Astrocyte (in vitro differentiated cells and primary cell): ENCODE measurements at regions not wholly inside any gene's neighbourhood (a gene's known extent, or its start where the extent isn't known, plus 50 kb on each side); places are given as distances from the start of the nearest gene placed in this dataset.

Source experiments
- DNase-seq: peaks from one replicate; pipeline ENCODE4 v3.0.0-alpha.2; 2010; ENCODE audit warnings: low read depth
- FAIRE-seq: peaks from 2 replicates; lab custom pipeline; 2011; peaks lifted over from hg19 to GRCh38; lab: Jason Lieb, UNC
- H2AFZ ChIP-seq: 2 replicates; pipeline ENCODE4 v1.6.0; 2012; ENCODE audit warnings: low read depth, low read length, inconsistent platforms
- H3K27ac ChIP-seq: 2 replicates; pipeline ENCODE4 v1.5.1; 2011; ENCODE audit warnings: low read depth, low read length, inconsistent platforms
- H3K27me3 ChIP-seq: 2 replicates; pipeline ENCODE4 v1.6.0; 2011; ENCODE audit warnings: low read length, inconsistent platforms; ENCODE audit not compliant: insufficient read depth
- H3K36me3 ChIP-seq: 2 replicates; pipeline ENCODE4 v1.5.1; 2011; ENCODE audit warnings: low read length, inconsistent platforms; ENCODE audit not compliant: insufficient read depth
- H3K4me1 ChIP-seq: 2 replicates; pipeline ENCODE4 v1.5.1; 2011; ENCODE audit warnings: low read length, inconsistent platforms; ENCODE audit not compliant: insufficient read depth
- H3K4me2 ChIP-seq: 2 replicates; pipeline ENCODE4 v1.6.0; 2012; ENCODE audit warnings: low read length, inconsistent platforms
- H3K4me3 ChIP-seq: 2 replicates; pipeline ENCODE4 v1.5.1; 2011; ENCODE audit warnings: low read depth, mild to moderate bottlenecking, low read length, inconsistent platforms; ENCODE audit not compliant: insufficient read depth
- H3K79me2 ChIP-seq: 2 replicates; pipeline ENCODE4 v1.6.0; 2012; ENCODE audit warnings: mild to moderate bottlenecking, low read length, inconsistent platforms; ENCODE audit not compliant: insufficient read depth
- H3K9ac ChIP-seq: 2 replicates; pipeline ENCODE4 v1.6.0; 2012; ENCODE audit warnings: mild to moderate bottlenecking, low read length, inconsistent platforms
- H3K9me3 ChIP-seq: 2 replicates; pipeline ENCODE4 v1.5.1; 2012; ENCODE audit warnings: low read depth, mild to moderate bottlenecking, low read length, inconsistent platforms; ENCODE audit not compliant: insufficient read depth
- H4K20me1 ChIP-seq: 2 replicates; pipeline ENCODE4 v1.6.0; 2012; ENCODE audit warnings: low read length, inconsistent platforms; ENCODE audit not compliant: insufficient read depth
- H3K27ac Mint-ChIP-seq: one replicate; pipeline ENCODE4 v1.8.0; 2021; ENCODE audit warnings: mild to moderate bottlenecking, mixed read lengths; ENCODE audit not compliant: unreplicated experiment
- H3K27me3 Mint-ChIP-seq: one replicate; pipeline ENCODE4 v1.8.0; 2021; ENCODE audit warnings: low read depth, mixed read lengths; ENCODE audit not compliant: unreplicated experiment
- H3K36me3 Mint-ChIP-seq: one replicate; pipeline ENCODE4 v1.8.0; 2021; ENCODE audit warnings: low read depth, mixed read lengths; ENCODE audit not compliant: unreplicated experiment
- H3K4me1 Mint-ChIP-seq: one replicate; pipeline ENCODE4 v1.8.0; 2021; ENCODE audit warnings: low read depth, mixed read lengths; ENCODE audit not compliant: unreplicated experiment
- H3K4me3 Mint-ChIP-seq: one replicate; pipeline ENCODE4 v1.8.0; 2021; ENCODE audit warnings: mild to moderate bottlenecking, moderate library complexity, mixed read lengths; ENCODE audit not compliant: unreplicated experiment
- H3K9me3 Mint-ChIP-seq: one replicate; pipeline ENCODE4 v1.8.0; 2021; ENCODE audit warnings: mild to moderate bottlenecking, mixed read lengths; ENCODE audit not compliant: unreplicated experiment
- EZH2 ChIP-seq: IDR thresholded peaks from 2 replicates; pipeline ENCODE4 v1.6.1; 2012; ENCODE audit warnings: mild to moderate bottlenecking, low read length, inconsistent platforms; ENCODE audit not compliant: insufficient read depth
- TF ChIP-seq, protein P1 (sequence below): IDR thresholded peaks from 2 replicates; pipeline ENCODE4 v1.5.1; 2011; ENCODE audit warnings: low read depth, mild to moderate bottlenecking, inconsistent platforms, low read length, moderate library complexity; ENCODE audit not compliant: insufficient read depth

GRCh38 chr12:39161465-39162085 is 256.2 kb upstream of the CPNE8 start:
- H3K4me3 Mint-ChIP-seq = no peak overlapping the region
- no peak overlapping the region for H2AFZ ChIP-seq
- H3K27me3 Mint-ChIP-seq = no peaks in the 10 kb centered on the region
- H4K20me1 ChIP-seq = no peaks in the 10 kb centered on the region
- H3K4me1 Mint-ChIP-seq = no peaks in the 10 kb centered on the region
- no peak overlapping the region for H3K9ac ChIP-seq
- FAIRE-seq (no peak), DNase-seq (peak; percentile 29)
- no peak overlapping the region for H3K4me2 ChIP-seq
- no peak overlapping the region for H3K27ac ChIP-seq
- H3K9me3 ChIP-seq = no peaks in the 10 kb centered on the region
- no peaks in the 10 kb centered on the region for H3K79me2 ChIP-seq
- H3K36me3 Mint-ChIP-seq = no peaks in the 10 kb centered on the region
- no peaks in the 10 kb centered on the region for H3K9me3 Mint-ChIP-seq
- H3K4me3 ChIP-seq = no peak overlapping the region
- H3K27ac Mint-ChIP-seq = no peak overlapping the region
- no peaks in the 10 kb centered on the region for H3K27me3 ChIP-seq
- TF ChIP-seq EZH2 = no peak
- TF ChIP-seq, protein P1, sequence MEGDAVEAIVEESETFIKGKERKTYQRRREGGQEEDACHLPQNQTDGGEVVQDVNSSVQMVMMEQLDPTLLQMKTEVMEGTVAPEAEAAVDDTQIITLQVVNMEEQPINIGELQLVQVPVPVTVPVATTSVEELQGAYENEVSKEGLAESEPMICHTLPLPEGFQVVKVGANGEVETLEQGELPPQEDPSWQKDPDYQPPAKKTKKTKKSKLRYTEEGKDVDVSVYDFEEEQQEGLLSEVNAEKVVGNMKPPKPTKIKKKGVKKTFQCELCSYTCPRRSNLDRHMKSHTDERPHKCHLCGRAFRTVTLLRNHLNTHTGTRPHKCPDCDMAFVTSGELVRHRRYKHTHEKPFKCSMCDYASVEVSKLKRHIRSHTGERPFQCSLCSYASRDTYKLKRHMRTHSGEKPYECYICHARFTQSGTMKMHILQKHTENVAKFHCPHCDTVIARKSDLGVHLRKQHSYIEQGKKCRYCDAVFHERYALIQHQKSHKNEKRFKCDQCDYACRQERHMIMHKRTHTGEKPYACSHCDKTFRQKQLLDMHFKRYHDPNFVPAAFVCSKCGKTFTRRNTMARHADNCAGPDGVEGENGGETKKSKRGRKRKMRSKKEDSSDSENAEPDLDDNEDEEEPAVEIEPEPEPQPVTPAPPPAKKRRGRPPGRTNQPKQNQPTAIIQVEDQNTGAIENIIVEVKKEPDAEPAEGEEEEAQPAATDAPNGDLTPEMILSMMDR = no peak
- H3K4me1 ChIP-seq = no peaks in the 10 kb centered on the region
- no peaks in the 10 kb centered on the region for H3K36me3 ChIP-seq

GRCh38 chr12:39157696-39158342 is 252.4 kb upstream of the CPNE8 start:
- Histone ChIP-seq H3K9me3 (no peaks in the 10 kb centered on the region), H3K27me3 (no peaks in the 10 kb centered on the region), H3K79me2 (no peaks in the 10 kb centered on the region), H3K4me2 (no peak overlapping the region), H2AFZ (no peak overlapping the region), H3K9ac (no peak overlapping the region), H3K4me3 (no peak overlapping the region), H3K27ac (no peak overlapping the region), H3K4me1 (no peaks in the 10 kb centered on the region), H3K36me3 (no peaks in the 10 kb centered on the region), H4K20me1 (no peaks in the 10 kb centered on the region)
- DNase-seq (peak; percentile 73), FAIRE-seq (no peak)
- TF ChIP-seq, protein P1 = no peak
- no peak for TF ChIP-seq EZH2
- H3K27ac Mint-ChIP-seq = no peak overlapping the region
- no peak overlapping the region for H3K4me3 Mint-ChIP-seq
- H3K36me3 Mint-ChIP-seq = no peaks in the 10 kb centered on the region
- H3K9me3 Mint-ChIP-seq = no peaks in the 10 kb centered on the region
- no peaks in the 10 kb centered on the region for H3K4me1 Mint-ChIP-seq
- no peaks in the 10 kb centered on the region for H3K27me3 Mint-ChIP-seq
